Cardiac fibroblast (primary cell): ENCODE measurements at regions not wholly inside any gene's neighbourhood (a gene's known extent, or its start where the extent isn't known, plus 50 kb on each side); places are given as distances from the start of the nearest gene placed in this dataset.

Experiments
- DNase-seq, 2 donors: peaks; one replicate each; pipeline versions ENCODE4 v3.0.0 to v3.0.0-alpha.2; 2010; ENCODE audit warnings: low read depth in 2 of 2
- H3K4me3 ChIP-seq, 2 donors: replicated peaks in 1 of 2; 1 replicate in 1 of 2; 2 replicates in 1 of 2; pipeline ENCODE4 v1.5.1; 2011; ENCODE audit warnings: low read depth in 2 of 2, low read length in 2 of 2, mild to moderate bottlenecking in 2 of 2, moderate library complexity in 1 of 2
- CTCF ChIP-seq: IDR thresholded peaks from one replicate; pipeline ENCODE4 v1.5.1; 2011; ENCODE audit warnings: low read depth, mild to moderate bottlenecking, low read length, inconsistent platforms

- H3K4me3 ChIP-seq, result no peak overlapping the region
- no peak for DNase-seq
- no peak for TF ChIP-seq CTCF
These were observed 883.5 kb downstream of the SI start for GRCh38 chr3:164194842-164195241.

- TF ChIP-seq CTCF, result no peak
These were observed 885.3 kb downstream of the SI start for GRCh38 chr3:164192974-164193373.

GRCh38 chr3:164190566-164190965 lies 887.7 kb downstream of the SI start:
- DNase-seq, result no peak
- H3K4me3 ChIP-seq, result no peak overlapping the region
- TF ChIP-seq CTCF, result no peak

More at GRCh38 chr3:164192974-164193373, 885.3 kb downstream of the SI start:
- no peak overlapping the region for H3K4me3 ChIP-seq
- DNase-seq, result no peak

- no peak for TF ChIP-seq CTCF
- no peak overlapping the region for H3K4me3 ChIP-seq
These were observed 892.2 kb downstream of the SI start for GRCh38 chr3:164186095-164186494.

GRCh38 chr3:164179110-164179774 lies 899.1 kb downstream of the SI start:
- no peak for DNase-seq
- TF ChIP-seq CTCF, result no peak
- no peak overlapping the region for H3K4me3 ChIP-seq

More at GRCh38 chr3:164186095-164186494, 892.2 kb downstream of the SI start:
- no peak for DNase-seq

- H3K4me3 ChIP-seq, result no peak overlapping the region
- TF ChIP-seq CTCF, result no peak
- no peak for DNase-seq
These were observed 904.2 kb downstream of the SI start for GRCh38 chr3:164174059-164174458.

GRCh38 chr3:164155400-164155799 lies 922.9 kb downstream of the SI start:
- H3K4me3 ChIP-seq, result no peak overlapping the region
- no peak for DNase-seq
- TF ChIP-seq CTCF, result no peak
